Body of pancreas (tissue), 4 donors: ENCODE measurements at regions not wholly inside any gene's neighbourhood (a gene's known extent, or its start where the extent isn't known, plus 50 kb on each side); places are given as distances from the start of the nearest gene placed in this dataset. TPM values are rescaled to one million over a fixed set of nuclear protein-coding genes. Genes with fewer than 3 reads are reported as not detected.

Experiments
- ATAC-seq: fragments of 150-250 bp; one replicate; pipeline ENCODE4 v1.9.1; 2016
- DNase-seq, 4 donors: peaks; one replicate each; pipeline ENCODE4 v3.0.0-alpha.2; 2019
- H3K27ac ChIP-seq, 4 donors: fragments of 200-600 bp; sonication (generic); 1 replicate in 3 of 4; 2 replicates in 1 of 4; pipeline versions ENCODE4 v1.5.1 to v1.6.1; 2016 to 2019; ENCODE audit warnings: mild to moderate bottlenecking in 1 of 4, mixed read lengths in 1 of 4, moderate library complexity in 1 of 4
- H3K27me3 ChIP-seq, 2 donors: fragments of 200-600 bp; sonication (generic); one replicate each; pipeline ENCODE4 v1.6.0; 2016; ENCODE audit warnings: mild to moderate bottlenecking in 1 of 2
- H3K36me3 ChIP-seq, 2 donors: fragments of 200-600 bp; sonication (generic); replicated peaks in 1 of 2; 2 replicates each; pipeline ENCODE4 v1.5.1; 2016; ENCODE audit warnings: low read depth in 2 of 2; ENCODE audit not compliant: insufficient read depth in 1 of 2
- H3K4me1 ChIP-seq: fragments of 200-600 bp; sonication (generic); one replicate; pipeline ENCODE4 v1.6.0; 2016
- H3K4me3 ChIP-seq, 2 donors: fragments of 200-600 bp; sonication (generic); 1 replicate in 1 of 2; 2 replicates in 1 of 2; pipeline ENCODE4 v1.5.1; 2016 to 2019
- H3K9me3 ChIP-seq, 3 donors: fragments of 200-600 bp; sonication (generic); 1 replicate in 2 of 3; 2 replicates in 1 of 3; pipeline ENCODE4 v1.5.1; 2016
- POLR2A ChIP-seq, 3 donors: fragments of 450-650 bp; IDR thresholded peaks; one replicate each; pipeline ENCODE4 v1.6.1; 2016; ENCODE audit warnings: antibody characterized with exemption in 3 of 3, mild to moderate bottlenecking in 2 of 3
- WGBS, 2 donors: methylation state at CpG; one replicate each; pipeline ENCODE4 v1.1.5; 2017; 5-methylcytosine and 5-hydroxymethylcytosine counted together
- intact Hi-C: fragments of 100-400 bp; cut with DNase I; formaldehyde crosslinking; loops from one replicate; pipeline ENCODE4 v1.15.1; 2023
- small RNA-seq: library from RNA; depleted of rRNA; stranded (forward); fragments of <200 nt; gene quantifications from one replicate; pipeline ENCODE3, GENCODE V24; 2016
- TF ChIP-seq, protein P1 (sequence below), 7 experiments: fragments of 450-650 bp in 4 of 7; fragments of 200-600 bp in 3 of 7; sonication (generic) in 3 of 7; IDR thresholded peaks; one replicate each; pipeline ENCODE4 v1.5.1; 2016 to 2019; ENCODE audit warnings: antibody characterized with exemption in 7 of 7

DNA sequence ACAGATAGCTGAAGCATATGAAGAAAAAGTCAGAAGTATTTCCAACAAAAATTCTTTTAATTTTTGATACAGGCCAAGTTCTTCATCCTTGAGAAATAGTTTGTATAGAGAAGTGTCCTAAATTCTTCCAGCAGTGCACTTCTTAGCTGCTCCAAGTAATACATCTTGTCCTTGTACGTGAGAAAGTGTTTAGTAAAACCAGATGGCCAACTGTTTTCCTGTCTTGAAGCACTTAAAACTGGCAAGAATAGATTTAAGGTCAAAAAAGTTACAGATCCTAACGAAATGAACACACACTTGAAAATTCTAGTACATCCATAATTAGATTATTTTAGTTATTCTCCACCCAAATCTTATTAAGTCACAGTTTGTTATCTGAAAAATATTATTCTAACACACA, 52.2 kb upstream of the HSF2 start:
- TF ChIP-seq, protein P1, sequence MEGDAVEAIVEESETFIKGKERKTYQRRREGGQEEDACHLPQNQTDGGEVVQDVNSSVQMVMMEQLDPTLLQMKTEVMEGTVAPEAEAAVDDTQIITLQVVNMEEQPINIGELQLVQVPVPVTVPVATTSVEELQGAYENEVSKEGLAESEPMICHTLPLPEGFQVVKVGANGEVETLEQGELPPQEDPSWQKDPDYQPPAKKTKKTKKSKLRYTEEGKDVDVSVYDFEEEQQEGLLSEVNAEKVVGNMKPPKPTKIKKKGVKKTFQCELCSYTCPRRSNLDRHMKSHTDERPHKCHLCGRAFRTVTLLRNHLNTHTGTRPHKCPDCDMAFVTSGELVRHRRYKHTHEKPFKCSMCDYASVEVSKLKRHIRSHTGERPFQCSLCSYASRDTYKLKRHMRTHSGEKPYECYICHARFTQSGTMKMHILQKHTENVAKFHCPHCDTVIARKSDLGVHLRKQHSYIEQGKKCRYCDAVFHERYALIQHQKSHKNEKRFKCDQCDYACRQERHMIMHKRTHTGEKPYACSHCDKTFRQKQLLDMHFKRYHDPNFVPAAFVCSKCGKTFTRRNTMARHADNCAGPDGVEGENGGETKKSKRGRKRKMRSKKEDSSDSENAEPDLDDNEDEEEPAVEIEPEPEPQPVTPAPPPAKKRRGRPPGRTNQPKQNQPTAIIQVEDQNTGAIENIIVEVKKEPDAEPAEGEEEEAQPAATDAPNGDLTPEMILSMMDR (IDR thresholded peaks at IDR 0.05), result no peak
- TF ChIP-seq POLR2A (IDR thresholded peaks at IDR 0.05), result no peak
- H3K4me1 ChIP-seq, result no peaks in the 10 kb centered on the region
- WGBS, 2 donors, result 15 to 32% methylated on average over 2 of the region's 2 CpGs
- H3K4me3 ChIP-seq, result no peak overlapping the region
- H3K9me3 ChIP-seq, result no peaks in the 10 kb centered on the region
- ATAC-seq, result no peak
- no peaks in the 10 kb centered on the region for H3K36me3 ChIP-seq
- H3K27me3 ChIP-seq, result no peaks in the 10 kb centered on the region
- H3K27ac ChIP-seq, result no peak overlapping the region
- DNase-seq, result no peak
- intact Hi-C loops, result no loop called here

DNA sequence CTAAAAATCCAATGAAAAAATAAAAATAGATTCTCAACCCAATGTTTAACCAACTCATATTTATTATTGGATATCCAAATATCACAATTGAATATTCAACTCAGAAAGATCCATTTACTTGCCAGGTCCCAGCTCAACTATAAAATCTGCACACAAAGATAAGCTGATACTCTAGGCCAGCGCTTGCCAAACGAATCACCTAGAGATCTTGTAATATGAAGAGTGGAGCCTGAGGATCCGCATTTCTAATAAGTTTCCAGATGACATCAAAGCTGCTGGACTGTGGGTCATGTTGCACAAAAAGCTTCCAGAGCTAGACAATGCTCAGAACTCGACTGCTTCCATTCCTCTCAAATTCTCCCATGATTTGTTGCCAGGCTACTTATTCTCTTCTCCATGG, 51.7 kb upstream of the HSF2 start:
- Histone ChIP-seq H3K27ac (no peak overlapping the region), H3K9me3 (no peaks in the 10 kb centered on the region)
- no peak for ATAC-seq

More for the DNA sequence above, 51.7 kb upstream of the HSF2 start:
- H3K4me3 ChIP-seq, result no peak overlapping the region
- intact Hi-C loops, result no loop called here
- no peaks in the 10 kb centered on the region for H3K27me3 ChIP-seq
- no peaks in the 10 kb centered on the region for H3K4me1 ChIP-seq
- no peak for DNase-seq
- 68 to 80% methylated on average over 4 of the region's 4 CpGs for WGBS, 2 donors
- H3K36me3 ChIP-seq, result no peaks in the 10 kb centered on the region
- no peak for TF ChIP-seq POLR2A (IDR thresholded peaks at IDR 0.05)

Small RNA genes in the stretch of these regions (small RNA-seq; reads per million reads assigned to genes)
- gene AL603865.2 (not detected), gene RNU1-18P (not detected), gene RNU2-8P (not detected), gene RNU4-76P (not detected)
